Smooth muscle cell (in vitro differentiated cells): ENCODE measurements at regions not wholly inside any gene's neighbourhood (a gene's known extent, or its start where the extent isn't known, plus 50 kb on each side); places are given as distances from the start of the nearest gene placed in this dataset.
"Not testable (repeated sequence)": the region's sequence is repeated elsewhere in the genome, so short reads cannot be mapped to it uniquely, and the experiment has no call there.

Experiments
- DNase-seq: peaks from one replicate; lab custom pipeline; 2025; ENCODE audit not compliant: unreplicated experiment; lab: John Stamatoyannopoulos, UW
- H2AFZ ChIP-seq: fragments of 200-600 bp; sonication (generic); 2 replicates; pipeline ENCODE4 v1.6.0; 2016; ENCODE audit warnings: antibody characterized with exemption, low read depth, mild to moderate bottlenecking
- H3F3A ChIP-seq: fragments of 200-600 bp; sonication (generic); 2 replicates; pipeline ENCODE4 v1.6.0; 2017; ENCODE audit warnings: antibody characterized with exemption, low read depth
- H3K27ac ChIP-seq: fragments of 200-600 bp; sonication (generic); 2 replicates; pipeline ENCODE4 v1.5.1; 2016; ENCODE audit warnings: low read depth, mild to moderate bottlenecking
- H3K27me3 ChIP-seq: fragments of 200-600 bp; sonication (generic); 2 replicates; pipeline ENCODE4 v1.6.1; 2016; ENCODE audit warnings: low read depth, mild to moderate bottlenecking
- H3K36me3 ChIP-seq: fragments of 200-600 bp; sonication (generic); 2 replicates; pipeline ENCODE4 v1.5.1; 2016; ENCODE audit warnings: low read depth
- H3K4me1 ChIP-seq: fragments of 200-600 bp; sonication (generic); 2 replicates; pipeline ENCODE4 v1.5.1; 2016; ENCODE audit warnings: low read depth
- H3K4me2 ChIP-seq: fragments of 200-600 bp; sonication (generic); 2 replicates; pipeline ENCODE4 v1.6.0; 2016; ENCODE audit warnings: mild to moderate bottlenecking
- H3K4me3 ChIP-seq: fragments of 200-600 bp; sonication (generic); 2 replicates; pipeline ENCODE4 v1.5.1; 2016; ENCODE audit warnings: mild to moderate bottlenecking
- H3K79me2 ChIP-seq: fragments of 200-600 bp; sonication (generic); 2 replicates; pipeline ENCODE4 v1.6.0; 2016; ENCODE audit warnings: low read depth, mild to moderate bottlenecking
- H3K9ac ChIP-seq: fragments of 200-600 bp; sonication (generic); 2 replicates; pipeline ENCODE4 v1.6.0; 2016; ENCODE audit warnings: low read depth
- H3K9me3 ChIP-seq: fragments of 200-600 bp; sonication (generic); replicated peaks from 2 replicates; pipeline ENCODE4 v1.5.1; 2016; ENCODE audit warnings: low read depth
- H4K20me1 ChIP-seq: fragments of 200-600 bp; sonication (generic); 2 replicates; pipeline ENCODE4 v1.6.0; 2016; ENCODE audit warnings: low read depth
- WGBS: methylation state at CpG from one replicate; pipeline ENCODE4 v1.1.7; 2016; ENCODE audit warnings: low lambda C conversion rate; 5-methylcytosine and 5-hydroxymethylcytosine counted together
- TF ChIP-seq, protein P1 (sequence below): fragments of 200-600 bp; sonication (generic); IDR thresholded peaks from 2 replicates; pipeline ENCODE4 v1.5.1; 2017; ENCODE audit warnings: borderline replicate concordance, mild to moderate bottlenecking, antibody characterized with exemption; ENCODE audit not compliant: insufficient read depth, poor library complexity, severe bottlenecking

DNA sequence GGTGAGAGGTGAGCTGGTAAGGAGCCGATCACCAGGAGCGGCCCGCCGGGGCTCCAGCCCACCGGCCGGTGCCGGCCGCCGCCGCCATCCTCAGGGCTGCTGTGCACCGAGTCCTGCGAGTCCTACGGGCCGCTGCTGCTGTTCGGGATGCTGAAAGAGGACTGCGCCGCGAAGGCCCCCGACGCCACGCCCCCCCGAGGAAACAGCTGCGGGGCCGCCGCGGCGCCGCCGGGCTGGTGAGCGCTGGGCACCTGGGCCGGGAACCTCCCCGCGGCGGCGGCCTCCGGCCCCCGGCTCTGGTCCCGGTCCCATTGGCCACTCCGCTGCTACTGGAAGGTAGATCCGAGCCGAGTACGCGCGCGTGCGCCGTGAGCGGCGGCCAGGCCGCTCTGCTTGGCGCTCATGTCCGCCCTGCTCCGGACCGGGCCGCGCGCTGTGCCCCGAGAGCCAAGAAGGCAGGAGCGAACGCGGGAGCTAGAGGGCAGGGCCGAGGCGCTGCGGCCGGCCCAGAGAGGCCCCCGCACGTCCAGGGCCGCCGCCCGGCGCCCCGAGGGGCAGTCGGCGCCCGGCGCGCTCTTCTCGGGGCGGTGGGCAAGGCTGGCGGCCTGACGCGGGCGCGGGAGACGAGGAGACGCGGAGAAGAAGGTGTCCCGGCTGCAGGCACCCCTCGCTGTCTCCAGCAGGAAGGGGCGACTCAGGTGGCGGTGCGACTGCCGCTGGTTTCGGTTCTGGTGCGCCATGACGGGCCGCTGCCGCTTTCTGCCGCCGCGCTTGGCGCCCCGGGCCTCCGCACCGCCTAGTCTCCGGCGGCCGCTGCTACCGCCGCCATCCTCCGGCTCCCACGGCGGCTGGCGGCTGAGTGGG lies 121.3 kb upstream of the WIPF3 start:
- WGBS: under 1% methylated on average over 58 of the region's 114 CpGs
- Histone ChIP-seq H3K4me3 (peak overlapping the region; percentile 72), H3F3A (no peaks in the 10 kb centered on the region), H3K9ac (no peak overlapping the region), H3K36me3 (no peaks in the 10 kb centered on the region), H3K27ac (peak overlapping the region; percentile 28), H3K4me2 (peak overlapping the region; percentile 94), H2AFZ (peak overlapping the region; percentile 90), H3K79me2 (peaks cover 13% of the 10 kb centered on the region), H4K20me1 (no peaks in the 10 kb centered on the region), H3K9me3 (no peaks in the 10 kb centered on the region), H3K4me1 (no peaks in the 10 kb centered on the region), H3K27me3 (no peaks in the 10 kb centered on the region)
- TF ChIP-seq, protein P1, sequence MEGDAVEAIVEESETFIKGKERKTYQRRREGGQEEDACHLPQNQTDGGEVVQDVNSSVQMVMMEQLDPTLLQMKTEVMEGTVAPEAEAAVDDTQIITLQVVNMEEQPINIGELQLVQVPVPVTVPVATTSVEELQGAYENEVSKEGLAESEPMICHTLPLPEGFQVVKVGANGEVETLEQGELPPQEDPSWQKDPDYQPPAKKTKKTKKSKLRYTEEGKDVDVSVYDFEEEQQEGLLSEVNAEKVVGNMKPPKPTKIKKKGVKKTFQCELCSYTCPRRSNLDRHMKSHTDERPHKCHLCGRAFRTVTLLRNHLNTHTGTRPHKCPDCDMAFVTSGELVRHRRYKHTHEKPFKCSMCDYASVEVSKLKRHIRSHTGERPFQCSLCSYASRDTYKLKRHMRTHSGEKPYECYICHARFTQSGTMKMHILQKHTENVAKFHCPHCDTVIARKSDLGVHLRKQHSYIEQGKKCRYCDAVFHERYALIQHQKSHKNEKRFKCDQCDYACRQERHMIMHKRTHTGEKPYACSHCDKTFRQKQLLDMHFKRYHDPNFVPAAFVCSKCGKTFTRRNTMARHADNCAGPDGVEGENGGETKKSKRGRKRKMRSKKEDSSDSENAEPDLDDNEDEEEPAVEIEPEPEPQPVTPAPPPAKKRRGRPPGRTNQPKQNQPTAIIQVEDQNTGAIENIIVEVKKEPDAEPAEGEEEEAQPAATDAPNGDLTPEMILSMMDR: no peak
- peak; percentile 72 for DNase-seq

DNA sequence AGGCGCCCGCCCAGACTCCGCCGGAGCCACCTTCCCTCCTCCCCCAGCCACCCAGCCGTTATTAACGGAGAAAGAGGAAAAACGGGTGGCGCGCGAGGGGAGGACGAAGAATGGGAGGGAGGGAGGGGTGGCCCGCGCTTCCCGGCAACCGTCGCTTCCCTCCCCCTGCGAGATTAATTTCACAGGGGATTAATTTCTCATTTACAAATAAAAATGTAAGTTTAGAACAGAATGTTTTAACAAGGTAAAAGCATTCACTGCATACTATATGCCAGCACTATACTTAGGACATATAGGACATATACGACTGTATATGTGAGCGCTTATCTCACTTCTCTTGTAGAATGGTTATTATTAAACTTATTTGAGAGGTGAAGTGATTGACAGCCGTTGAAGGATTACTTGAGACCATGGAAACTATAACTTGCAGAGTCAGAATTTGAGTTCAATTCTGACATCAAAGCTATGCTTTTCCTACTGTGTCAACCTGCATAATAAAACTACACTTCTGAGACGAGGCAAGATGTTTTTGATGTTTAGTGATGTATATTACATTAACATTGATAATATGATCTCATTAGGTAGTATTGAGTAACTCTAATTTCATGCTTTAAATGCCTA lies 120.5 kb upstream of the WIPF3 start:
- not testable (repeated sequence) for H3K9ac ChIP-seq

DNA sequence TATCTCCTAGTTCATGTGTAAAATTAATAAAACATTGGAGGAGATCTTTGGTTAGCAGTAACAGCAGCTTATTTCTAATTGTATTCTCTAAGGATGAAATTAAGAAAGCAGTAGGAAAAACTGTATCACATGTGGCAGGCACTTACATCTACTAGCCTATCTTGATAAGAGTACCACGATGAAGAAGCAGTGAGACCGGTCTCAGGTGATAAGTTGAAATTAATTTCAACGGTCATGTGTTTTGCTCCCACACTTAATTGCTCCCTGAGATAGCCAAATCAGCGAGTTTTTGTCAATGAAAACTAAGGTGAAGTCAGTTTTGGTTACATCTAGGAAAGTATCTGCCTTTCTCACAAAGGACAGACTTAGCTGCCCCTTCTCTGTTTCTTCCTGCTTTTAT lies 115.8 kb upstream of the WIPF3 start:
- WGBS: 91% methylated on average over 4 of the region's 4 CpGs
- not testable (repeated sequence) for H3K27ac ChIP-seq, H3K9ac ChIP-seq, H2AFZ ChIP-seq, H3K36me3 ChIP-seq, H3K4me1 ChIP-seq, H3K27me3 ChIP-seq, H3F3A ChIP-seq, H4K20me1 ChIP-seq, H3K9me3 ChIP-seq, H3K4me2 ChIP-seq, DNase-seq, H3K79me2 ChIP-seq, H3K4me3 ChIP-seq

More for the DNA sequence above, 120.5 kb upstream of the WIPF3 start:
- H3F3A ChIP-seq, H3K4me1 ChIP-seq, H3K79me2 ChIP-seq, H3K27ac ChIP-seq, DNase-seq, H3K27me3 ChIP-seq, H3K9me3 ChIP-seq, H3K36me3 ChIP-seq, H4K20me1 ChIP-seq: not testable (repeated sequence)
- Histone ChIP-seq H3K4me3 (peak overlapping the region; percentile 72), H3K4me2 (peak overlapping the region; percentile 94), H2AFZ (peak overlapping the region; percentile 90)
- WGBS: 20% methylated on average over 11 of the region's 21 CpGs

DNA sequence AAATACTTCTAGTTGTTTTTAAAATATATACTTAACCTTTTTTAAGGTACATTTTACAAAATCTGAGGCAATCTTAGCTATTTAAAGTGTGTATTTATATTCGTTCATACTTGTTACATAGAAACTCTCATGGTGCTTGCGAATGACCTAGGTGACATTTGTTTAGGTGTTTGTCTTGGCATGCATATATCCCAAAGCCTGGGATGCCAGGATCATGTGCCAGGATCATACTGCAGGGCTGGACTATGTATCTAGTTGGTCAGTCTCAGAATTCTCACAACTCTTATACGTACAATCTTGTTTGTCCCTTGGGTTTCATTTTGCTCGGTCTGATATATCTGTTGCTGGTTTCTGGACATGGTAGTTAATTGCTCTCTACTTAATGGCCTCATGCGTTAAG lies 109.9 kb upstream of the WIPF3 start:
- not testable (repeated sequence) for H3K36me3 ChIP-seq, H3K4me3 ChIP-seq, H3K79me2 ChIP-seq, H3K9me3 ChIP-seq, H3K27ac ChIP-seq, H3F3A ChIP-seq, H3K4me2 ChIP-seq, H3K9ac ChIP-seq, H3K4me1 ChIP-seq, DNase-seq, H3K27me3 ChIP-seq, H2AFZ ChIP-seq, H4K20me1 ChIP-seq
- 78% methylated on average over 5 of the region's 5 CpGs for WGBS

DNA sequence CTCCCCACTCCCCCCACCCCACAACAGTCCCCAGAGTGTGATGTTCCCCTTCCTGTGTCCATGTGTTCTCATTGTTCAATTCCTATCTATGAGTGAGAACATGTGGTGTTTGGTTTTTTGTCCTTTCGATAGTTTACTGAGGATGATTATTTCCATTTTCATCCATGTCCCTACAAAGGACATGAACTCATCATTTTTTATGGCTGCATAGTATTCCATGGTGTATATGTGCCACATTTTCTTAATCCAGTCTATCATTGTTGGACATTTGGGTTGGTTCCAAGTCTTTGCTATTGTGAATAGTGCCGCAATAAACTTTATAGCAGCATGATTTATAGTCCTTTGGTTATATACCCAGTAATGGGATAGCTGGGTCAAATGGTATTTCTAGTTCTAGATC lies 106.6 kb upstream of the WIPF3 start:
- DNase-seq, H4K20me1 ChIP-seq, H3K4me1 ChIP-seq, H3K27me3 ChIP-seq, H3F3A ChIP-seq, H3K9ac ChIP-seq, H3K4me2 ChIP-seq, H3K79me2 ChIP-seq, H2AFZ ChIP-seq, H3K36me3 ChIP-seq, H3K4me3 ChIP-seq, H3K27ac ChIP-seq, H3K9me3 ChIP-seq: not testable (repeated sequence)
- 91% methylated on average over 2 of the region's 2 CpGs for WGBS

DNA sequence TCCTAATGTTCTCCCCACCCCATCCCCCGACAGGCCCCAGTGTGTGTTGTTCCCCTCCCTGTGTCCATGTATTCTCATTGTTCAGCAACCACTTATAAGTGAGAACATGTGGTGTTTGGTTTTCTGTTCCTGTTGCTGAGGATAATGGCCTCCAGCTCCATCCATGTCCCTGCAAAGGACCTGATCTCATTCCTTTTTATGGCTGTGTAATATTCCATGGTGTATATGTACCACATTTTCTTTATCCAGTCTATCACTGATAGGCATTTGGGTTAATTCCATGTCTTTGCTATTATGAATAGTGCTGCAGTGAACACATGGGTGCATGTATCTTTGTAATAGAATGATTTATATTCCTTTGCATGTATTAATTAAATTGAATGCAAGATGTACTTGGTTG lies 104.8 kb upstream of the WIPF3 start:
- not testable (repeated sequence) for H3K79me2 ChIP-seq, H3K27me3 ChIP-seq, H2AFZ ChIP-seq, H3F3A ChIP-seq, H3K9me3 ChIP-seq, H3K4me2 ChIP-seq, H3K4me1 ChIP-seq, H3K36me3 ChIP-seq, H4K20me1 ChIP-seq, H3K27ac ChIP-seq, DNase-seq, H3K9ac ChIP-seq, H3K4me3 ChIP-seq
- WGBS: 100% methylated on average over 1 of the region's 1 CpG

DNA sequence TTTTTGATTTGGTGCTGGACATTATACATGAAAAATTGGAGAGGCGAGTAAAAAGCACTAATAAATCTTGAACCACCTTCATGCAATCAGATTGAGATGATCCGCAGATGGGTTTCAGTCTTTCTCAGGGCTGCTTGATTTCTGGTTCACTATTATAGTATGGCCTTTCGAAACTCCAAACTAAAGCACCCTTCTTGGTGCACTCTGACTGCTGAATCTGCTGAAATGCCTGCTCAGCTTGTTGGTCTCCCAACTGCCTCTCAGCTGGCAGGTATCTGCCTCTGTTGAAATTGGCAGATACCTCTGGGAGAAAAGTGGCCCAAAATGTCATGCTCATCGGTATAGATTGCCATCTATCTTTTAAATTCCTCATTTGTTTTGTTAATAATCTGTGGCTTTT lies 102.5 kb upstream of the WIPF3 start:
- not testable (repeated sequence) for H3K4me2 ChIP-seq, H3K79me2 ChIP-seq, DNase-seq, H3K4me3 ChIP-seq, H3K36me3 ChIP-seq, H3K4me1 ChIP-seq, H4K20me1 ChIP-seq, H3K27ac ChIP-seq, H3K9me3 ChIP-seq, H3F3A ChIP-seq, H3K9ac ChIP-seq, H2AFZ ChIP-seq, H3K27me3 ChIP-seq
- 90% methylated on average over 4 of the region's 4 CpGs for WGBS

DNA sequence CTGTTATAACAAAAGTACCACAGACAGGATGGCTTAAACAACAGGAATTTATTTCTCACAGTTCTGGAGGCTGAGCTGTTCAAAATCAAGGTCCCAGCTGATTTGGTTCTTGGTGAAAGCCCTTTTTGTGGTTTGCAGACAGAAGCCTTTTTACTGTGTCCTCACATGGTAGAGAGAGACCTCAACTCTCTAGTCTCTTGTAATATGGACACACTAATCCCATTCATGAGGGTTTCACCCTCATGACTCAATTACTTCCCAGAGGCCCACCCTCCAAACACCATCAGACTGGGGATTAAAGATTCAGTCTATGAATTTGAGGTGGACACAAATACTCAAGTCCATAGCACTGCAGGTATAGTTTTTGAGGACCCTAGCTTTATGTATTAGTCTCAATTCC lies 97.3 kb upstream of the WIPF3 start:
- not testable (repeated sequence) for H3F3A ChIP-seq, H3K9me3 ChIP-seq, H3K79me2 ChIP-seq, H3K9ac ChIP-seq, H3K4me1 ChIP-seq, DNase-seq, H2AFZ ChIP-seq, H4K20me1 ChIP-seq, H3K4me3 ChIP-seq, H3K36me3 ChIP-seq, H3K4me2 ChIP-seq, H3K27ac ChIP-seq
- H3K27me3 ChIP-seq: peaks cover 16% of the 10 kb centered on the region
